ENCODE measurements at regions not wholly inside any gene's neighbourhood (a gene's known extent, or its start where the extent isn't known, plus 50 kb on each side); places are given as distances from the start of the nearest gene placed in this dataset.

- TF ChIP-seq, protein P1, sequence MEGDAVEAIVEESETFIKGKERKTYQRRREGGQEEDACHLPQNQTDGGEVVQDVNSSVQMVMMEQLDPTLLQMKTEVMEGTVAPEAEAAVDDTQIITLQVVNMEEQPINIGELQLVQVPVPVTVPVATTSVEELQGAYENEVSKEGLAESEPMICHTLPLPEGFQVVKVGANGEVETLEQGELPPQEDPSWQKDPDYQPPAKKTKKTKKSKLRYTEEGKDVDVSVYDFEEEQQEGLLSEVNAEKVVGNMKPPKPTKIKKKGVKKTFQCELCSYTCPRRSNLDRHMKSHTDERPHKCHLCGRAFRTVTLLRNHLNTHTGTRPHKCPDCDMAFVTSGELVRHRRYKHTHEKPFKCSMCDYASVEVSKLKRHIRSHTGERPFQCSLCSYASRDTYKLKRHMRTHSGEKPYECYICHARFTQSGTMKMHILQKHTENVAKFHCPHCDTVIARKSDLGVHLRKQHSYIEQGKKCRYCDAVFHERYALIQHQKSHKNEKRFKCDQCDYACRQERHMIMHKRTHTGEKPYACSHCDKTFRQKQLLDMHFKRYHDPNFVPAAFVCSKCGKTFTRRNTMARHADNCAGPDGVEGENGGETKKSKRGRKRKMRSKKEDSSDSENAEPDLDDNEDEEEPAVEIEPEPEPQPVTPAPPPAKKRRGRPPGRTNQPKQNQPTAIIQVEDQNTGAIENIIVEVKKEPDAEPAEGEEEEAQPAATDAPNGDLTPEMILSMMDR (IDR thresholded peaks at IDR 0.05; ENCODE audit: low read depth, low read length, missing control alignments), result no peak
- no peaks in the 10 kb centered on the region for H3K36me3 ChIP-seq (replicated peaks)
- no peak overlapping the region for H3K4me3 ChIP-seq (ENCODE audit: low read depth, low read length)
- H3K27me3 ChIP-seq (replicated peaks), result no peaks in the 10 kb centered on the region
- no peak for DNase-seq
- in situ Hi-C loops (cut with HindIII; ENCODE audit: low pct_ligation_motif_present, low sequenced_read_pairs), result no loop called here
- H3K27ac ChIP-seq, result no peak overlapping the region
Observed at GRCh38 chr11:104301776-104302175, 137.8 kb upstream of the PDGFD start.

DNA sequence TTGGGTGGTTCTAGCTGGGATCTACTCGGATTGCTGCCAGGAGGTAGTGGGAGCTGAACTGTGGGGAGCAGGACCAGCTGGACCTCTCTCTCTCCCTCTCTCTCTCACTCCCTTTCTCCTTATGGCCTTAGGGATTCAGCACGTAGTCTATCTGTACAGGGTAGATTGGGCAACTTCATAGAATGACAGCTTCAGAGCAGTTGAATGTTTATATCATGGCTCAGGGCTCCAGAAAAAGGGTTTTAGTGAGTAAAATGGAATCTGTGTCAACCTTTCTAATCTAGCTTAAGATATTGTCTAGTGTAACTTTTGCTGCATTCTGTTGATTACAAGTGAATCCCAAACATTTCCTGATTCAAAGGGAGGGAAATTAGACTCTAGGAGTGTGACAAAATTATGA is 127.7 kb upstream of the PDGFD start:
- in situ Hi-C loops (cut with HindIII; ENCODE audit: low pct_ligation_motif_present, low sequenced_read_pairs), result no loop called here
- Histone ChIP-seq H3K4me3 (ENCODE audit: low read depth, low read length) (no peak overlapping the region), H3K36me3 (replicated peaks) (no peaks in the 10 kb centered on the region), H3K27ac (no peak overlapping the region), H3K27me3 (replicated peaks) (no peaks in the 10 kb centered on the region)
- TF ChIP-seq, protein P1 (IDR thresholded peaks at IDR 0.05; ENCODE audit: low read depth, low read length, missing control alignments), result no peak
- no peak for DNase-seq

DNA sequence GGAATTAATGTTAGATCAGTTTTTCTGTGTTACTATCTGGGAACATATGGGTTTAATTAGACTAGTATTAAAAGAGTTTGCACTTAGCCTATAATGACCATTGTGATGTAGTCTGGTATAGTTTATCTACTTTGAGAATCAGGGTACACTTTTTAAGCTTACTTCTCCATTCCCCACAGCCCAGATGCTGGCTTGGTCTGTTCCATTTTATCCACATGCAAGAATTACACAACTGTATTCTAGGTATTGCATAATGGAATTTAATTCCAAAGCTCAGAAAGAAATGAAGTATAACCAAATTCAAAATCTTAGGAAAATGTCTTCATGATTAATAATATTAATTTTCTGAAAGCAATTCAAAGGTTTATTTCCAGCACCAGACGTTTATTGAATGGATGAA is 122.2 kb upstream of the PDGFD start:
- Histone ChIP-seq H3K27me3 (replicated peaks) (no peaks in the 10 kb centered on the region), H3K4me3 (ENCODE audit: low read depth, low read length) (no peak overlapping the region), H3K27ac (no peak overlapping the region), H3K36me3 (replicated peaks) (no peaks in the 10 kb centered on the region)
- TF ChIP-seq, protein P1 (IDR thresholded peaks at IDR 0.05; ENCODE audit: low read depth, low read length, missing control alignments), result no peak
- no peak for DNase-seq
- in situ Hi-C loops (cut with HindIII; ENCODE audit: low pct_ligation_motif_present, low sequenced_read_pairs), result no loop called here

- TF ChIP-seq, protein P1 (IDR thresholded peaks at IDR 0.05; ENCODE audit: low read depth, low read length, missing control alignments), result no peak
- DNase-seq, result no peak
- Histone ChIP-seq H3K4me3 (ENCODE audit: low read depth, low read length) (no peak overlapping the region), H3K27ac (no peak overlapping the region), H3K27me3 (replicated peaks) (no peaks in the 10 kb centered on the region), H3K36me3 (replicated peaks) (no peaks in the 10 kb centered on the region)
- in situ Hi-C loops (cut with HindIII; ENCODE audit: low pct_ligation_motif_present, low sequenced_read_pairs), result no loop called here
Observed at GRCh38 chr11:104279587-104279986, 115.6 kb upstream of the PDGFD start.

- no peaks in the 10 kb centered on the region for H3K27me3 ChIP-seq (replicated peaks)
- no peaks in the 10 kb centered on the region for H3K36me3 ChIP-seq (replicated peaks)
- in situ Hi-C loops (cut with HindIII; ENCODE audit: low pct_ligation_motif_present, low sequenced_read_pairs), result no loop called here
- no peak overlapping the region for H3K4me3 ChIP-seq (ENCODE audit: low read depth, low read length)
- TF ChIP-seq, protein P1 (IDR thresholded peaks at IDR 0.05; ENCODE audit: low read depth, low read length, missing control alignments), result no peak
- no peak for DNase-seq
- no peak overlapping the region for H3K27ac ChIP-seq
Observed at GRCh38 chr11:104275992-104276391, 112.0 kb upstream of the PDGFD start.

DNA sequence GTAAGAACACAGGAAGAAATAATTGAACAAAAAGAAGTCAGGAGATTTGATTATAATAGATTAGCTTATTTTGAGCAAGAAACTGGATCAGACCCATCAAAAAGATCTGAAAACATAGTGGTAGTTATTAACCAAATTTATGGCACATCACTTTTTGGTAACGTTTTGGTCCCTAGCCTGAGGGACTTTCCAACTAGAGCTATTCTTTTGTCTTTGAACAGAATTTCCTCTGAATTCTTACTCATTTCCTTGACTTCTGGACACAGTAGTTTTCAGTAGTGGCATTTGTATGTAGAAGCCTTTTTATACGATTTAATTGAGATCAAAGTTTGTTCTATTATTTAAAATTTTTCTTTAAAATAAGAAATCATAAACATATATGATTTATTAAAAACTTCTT is 96.5 kb upstream of the PDGFD start:
- no peak overlapping the region for H3K4me3 ChIP-seq (ENCODE audit: low read depth, low read length)
- TF ChIP-seq, protein P1 (IDR thresholded peaks at IDR 0.05; ENCODE audit: low read depth, low read length, missing control alignments), result no peak
- in situ Hi-C loops (cut with HindIII; ENCODE audit: low pct_ligation_motif_present, low sequenced_read_pairs), result no loop called here
- H3K27me3 ChIP-seq (replicated peaks), result no peaks in the 10 kb centered on the region
- DNase-seq, result no peak
- no peak overlapping the region for H3K27ac ChIP-seq
- H3K36me3 ChIP-seq (replicated peaks), result no peaks in the 10 kb centered on the region
